GM23248 (cell line): ENCODE measurements at regions not wholly inside any gene's neighbourhood (a gene's known extent, or its start where the extent isn't known, plus 50 kb on each side); places are given as distances from the start of the nearest gene placed in this dataset. TPM values are rescaled to one million over a fixed set of nuclear protein-coding genes. Genes with fewer than 3 reads are reported as not detected.

Experiments
- DNase-seq: peaks from one replicate; pipeline ENCODE4 v3.0.0-alpha.2; 2015
- H2AFZ ChIP-seq: fragments of 200-600 bp; sonication (generic); 2 replicates; pipeline ENCODE4 v1.6.1; 2016; ENCODE audit warnings: antibody characterized with exemption
- H3F3A ChIP-seq: fragments of 200-600 bp; sonication (generic); 2 replicates; pipeline ENCODE4 v1.6.1; 2016; ENCODE audit warnings: mild to moderate bottlenecking, antibody characterized with exemption, mixed run types; ENCODE audit not compliant: insufficient read depth
- H3K27ac ChIP-seq: fragments of 200-600 bp; sonication (generic); 2 replicates; pipeline ENCODE4 v1.5.1; 2016; ENCODE audit warnings: mild to moderate bottlenecking
- H3K27me3 ChIP-seq: fragments of 200-600 bp; sonication (generic); replicated peaks from 2 replicates; pipeline ENCODE4 v1.6.1; 2016; ENCODE audit warnings: mild to moderate bottlenecking; ENCODE audit not compliant: insufficient read depth
- H3K36me3 ChIP-seq: fragments of 200-600 bp; sonication (generic); 2 replicates; pipeline ENCODE4 v1.6.1; 2016; ENCODE audit warnings: low read depth, mild to moderate bottlenecking
- H3K4me1 ChIP-seq: fragments of 200-600 bp; sonication (generic); 2 replicates; pipeline ENCODE4 v1.6.1; 2016; ENCODE audit warnings: mild to moderate bottlenecking; ENCODE audit not compliant: insufficient read depth
- H3K4me2 ChIP-seq: fragments of 200-600 bp; sonication (generic); one replicate; pipeline ENCODE4 v1.6.1; 2016; ENCODE audit warnings: mild to moderate bottlenecking; ENCODE audit not compliant: unreplicated experiment
- H3K4me3 ChIP-seq: fragments of 200-600 bp; sonication (generic); 2 replicates; pipeline ENCODE4 v1.5.1; 2016; ENCODE audit warnings: mild to moderate bottlenecking
- H3K79me2 ChIP-seq: fragments of 200-600 bp; sonication (generic); 2 replicates; pipeline ENCODE4 v1.6.1; 2016; ENCODE audit warnings: mild to moderate bottlenecking; ENCODE audit not compliant: insufficient read depth
- H3K9ac ChIP-seq: fragments of 200-600 bp; sonication (generic); 2 replicates; pipeline ENCODE4 v1.6.1; 2016; ENCODE audit warnings: mild to moderate bottlenecking
- H3K9me2 ChIP-seq: fragments of 200-600 bp; sonication (generic); 2 replicates; pipeline ENCODE4 v1.6.1; 2016; ENCODE audit warnings: mixed run types, mild to moderate bottlenecking, moderate library complexity; ENCODE audit not compliant: insufficient read depth
- H3K9me3 ChIP-seq: fragments of 200-600 bp; sonication (generic); one replicate; pipeline ENCODE4 v1.6.1; 2017; ENCODE audit warnings: low read depth
- H4K20me1 ChIP-seq: fragments of 200-600 bp; sonication (generic); 2 replicates; pipeline ENCODE4 v1.6.0; 2016; ENCODE audit not compliant: insufficient read depth
- EZH2 ChIP-seq: fragments of 200-600 bp; sonication (generic); IDR thresholded peaks from 2 replicates; pipeline ENCODE4 v1.6.1; 2018; ENCODE audit warnings: antibody characterized with exemption, mild to moderate bottlenecking; ENCODE audit not compliant: insufficient read depth, poor library complexity, severe bottlenecking
- EZH2phosphoT487 ChIP-seq: fragments of 200-600 bp; sonication (generic); IDR thresholded peaks from 2 replicates; pipeline ENCODE4 v1.6.1; 2018; ENCODE audit warnings: antibody characterized with exemption, moderate library complexity, mild to moderate bottlenecking, low read depth; ENCODE audit not compliant: insufficient read depth
- WGBS, 2 experiments: methylation state at CpG; one replicate each; pipeline ENCODE4 v1.1.6; 2015 to 2017; ENCODE audit warnings: low lambda C conversion rate in 2 of 2, low coverage in 1 of 2; ENCODE audit errors: missing lambda C conversion rate in 2 of 2; 5-methylcytosine and 5-hydroxymethylcytosine counted together
- in situ Hi-C: fragments of 300-500 bp; cut with MboI; formaldehyde crosslinking; loops from 2 replicates; pipeline ENCODE4 v1.15.0; 2020
- microRNA counts: library from miRNA; unstranded; fragments of <30 nt; microRNA quantifications from one replicate; lab custom pipeline; 2016
- small RNA-seq: library from RNA; depleted of rRNA; stranded (forward); fragments of <200 nt; gene quantifications from one replicate; pipeline ENCODE3, GENCODE V24; 2014; ENCODE audit warnings: low read depth, low replicate concordance

DNA sequence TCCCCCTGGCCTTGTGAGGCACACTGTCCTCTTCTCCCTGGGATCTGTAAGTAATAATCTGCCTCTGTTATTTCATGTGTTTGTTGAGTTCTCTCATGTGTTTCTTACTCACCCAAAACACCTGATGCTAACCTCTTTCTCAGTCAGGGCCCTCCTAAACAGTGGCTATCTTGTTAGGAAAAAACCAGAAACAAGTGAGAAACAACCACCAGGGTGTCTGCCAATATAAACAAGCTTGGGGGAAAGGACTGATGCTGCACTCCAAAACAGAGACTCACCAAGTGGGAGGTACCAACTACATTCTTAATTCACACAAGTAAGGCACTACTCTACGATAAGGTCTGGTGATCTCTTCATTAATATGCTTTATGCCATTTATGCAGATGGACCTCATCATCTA, 564.4 kb downstream of the SEMA5A start:
- Histone ChIP-seq H2AFZ (no peak overlapping the region), H3K9ac (no peak overlapping the region), H3K4me3 (no peak overlapping the region), H3K4me1 (no peaks in the 10 kb centered on the region), H3K27me3 (no peaks in the 10 kb centered on the region), H3F3A (no peaks in the 10 kb centered on the region), H3K9me2 (no peaks in the 10 kb centered on the region), H4K20me1 (no peaks in the 10 kb centered on the region), H3K79me2 (no peaks in the 10 kb centered on the region), H3K9me3 (no peaks in the 10 kb centered on the region), H3K36me3 (no peaks in the 10 kb centered on the region), H3K27ac (no peak overlapping the region), H3K4me2 (no peak overlapping the region)
- TF ChIP-seq EZH2phosphoT487: no peak
- no peak for TF ChIP-seq EZH2
- 67 to 71% methylated on average over 1 of the region's 1 CpG for WGBS, 2 experiments
- DNase-seq: peak; percentile 41
- in situ Hi-C loops: no loop called here

DNA sequence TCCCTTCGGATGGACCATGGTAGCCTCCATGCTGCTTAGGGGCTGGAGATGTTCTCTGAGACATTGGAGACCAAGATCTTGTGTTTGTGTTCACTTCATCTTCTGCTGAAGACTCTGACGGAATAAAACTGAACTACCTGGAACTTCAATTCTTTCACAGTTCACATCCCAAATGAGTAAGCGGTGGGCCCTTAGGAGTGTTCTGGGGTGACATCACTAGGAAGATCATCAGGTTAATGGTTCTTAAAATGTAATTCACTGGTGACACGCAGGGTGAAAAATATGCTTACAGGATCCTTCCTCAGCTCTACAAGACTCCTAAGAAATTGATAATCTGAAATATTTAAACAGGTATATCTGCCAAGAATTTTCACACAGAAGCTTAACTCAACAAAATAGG, 561.5 kb downstream of the SEMA5A start:
- Histone ChIP-seq H3K9me2 (no peaks in the 10 kb centered on the region), H3K9me3 (no peaks in the 10 kb centered on the region), H3K27me3 (no peaks in the 10 kb centered on the region), H3K4me1 (no peaks in the 10 kb centered on the region), H3F3A (no peaks in the 10 kb centered on the region), H3K4me3 (no peak overlapping the region), H4K20me1 (no peaks in the 10 kb centered on the region), H3K9ac (no peak overlapping the region), H3K27ac (no peak overlapping the region), H2AFZ (no peak overlapping the region), H3K79me2 (no peaks in the 10 kb centered on the region), H3K4me2 (no peak overlapping the region), H3K36me3 (no peaks in the 10 kb centered on the region)
- no peak for TF ChIP-seq EZH2
- TF ChIP-seq EZH2phosphoT487: no peak
- DNase-seq: no peak
- in situ Hi-C loops: no loop called here
- WGBS, 2 experiments: 79 to 90% methylated on average over 4 of the region's 4 CpGs

MicroRNAs in the stretch of these regions (microRNA counts, 767-probe panel; counts per million panel counts)
- microRNA hsa-miR-4458 (lab: Ali Mortazavi, UCI): 447 counts per million, percentile 86 among the panel's probes with 10 or more counts

Small RNA genes lying in the stretch of these regions (small RNA-seq; reads per million reads assigned to genes)
- gene AC091895.1 (not detected), gene AC091912.1 (not detected), gene AC091912.2 (not detected), gene AC091932.2 (not detected), gene AC091932.4 (not detected), gene AC091953.1 (not detected), gene AC091953.2 (not detected), gene AC091953.3 (not detected), gene AC091953.5 (not detected), gene AC091965.3 (not detected), gene RNU1-76P (not detected)
